ENCODE measurements at regions not wholly inside any gene's neighbourhood (a gene's known extent, or its start where the extent isn't known, plus 50 kb on each side); places are given as distances from the start of the nearest gene placed in this dataset.

DNA sequence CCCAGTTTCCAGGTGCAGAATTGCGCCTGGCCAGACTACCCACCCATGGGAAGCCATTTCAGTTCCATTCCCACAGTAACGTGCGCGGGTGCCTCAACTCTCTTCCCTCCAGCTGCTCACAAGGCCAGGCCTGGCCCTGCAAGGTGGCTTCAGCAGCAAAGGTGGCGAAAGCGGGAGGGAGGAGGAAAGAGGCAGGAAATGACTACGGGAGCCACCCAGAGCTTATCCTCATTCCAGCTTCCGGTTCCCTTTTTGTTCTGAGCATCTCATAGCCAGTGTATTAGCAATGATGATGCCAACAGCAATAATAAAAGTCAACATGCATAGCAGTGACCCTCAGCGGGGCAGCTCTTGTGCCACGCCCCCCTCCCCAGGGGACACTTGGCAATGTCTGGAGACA lies 101.5 kb upstream of the BOD1 start:
- in situ Hi-C loops (cut with MboI; ENCODE audit: low pct_ligation_motif_present in 1 of 4, low pct_unique_long_range_greater_than_20kb in 1 of 4, low sequenced_read_pairs in 3 of 4) (no loop called here), intact Hi-C loops (cut with DNase I; ENCODE audit: low total_unique reads) (no loop called here)
- Histone ChIP-seq H3K4me3 (no peak overlapping the region), H3K27me3 (no peaks in the 10 kb centered on the region), H3K4me1 (no peaks in the 10 kb centered on the region), H3K36me3 (no peaks in the 10 kb centered on the region), H3K27ac (no peak overlapping the region), H3K9me3 (no peaks in the 10 kb centered on the region)
- no peak for DNase-seq
- WGBS, 2 donors (ENCODE audit: low coverage in 1 of 2): 77% methylated on average over 10 of the region's 10 CpGs; no CpG with 5 or more reads in 1 of the 2 donors
- TF ChIP-seq, protein P1, sequence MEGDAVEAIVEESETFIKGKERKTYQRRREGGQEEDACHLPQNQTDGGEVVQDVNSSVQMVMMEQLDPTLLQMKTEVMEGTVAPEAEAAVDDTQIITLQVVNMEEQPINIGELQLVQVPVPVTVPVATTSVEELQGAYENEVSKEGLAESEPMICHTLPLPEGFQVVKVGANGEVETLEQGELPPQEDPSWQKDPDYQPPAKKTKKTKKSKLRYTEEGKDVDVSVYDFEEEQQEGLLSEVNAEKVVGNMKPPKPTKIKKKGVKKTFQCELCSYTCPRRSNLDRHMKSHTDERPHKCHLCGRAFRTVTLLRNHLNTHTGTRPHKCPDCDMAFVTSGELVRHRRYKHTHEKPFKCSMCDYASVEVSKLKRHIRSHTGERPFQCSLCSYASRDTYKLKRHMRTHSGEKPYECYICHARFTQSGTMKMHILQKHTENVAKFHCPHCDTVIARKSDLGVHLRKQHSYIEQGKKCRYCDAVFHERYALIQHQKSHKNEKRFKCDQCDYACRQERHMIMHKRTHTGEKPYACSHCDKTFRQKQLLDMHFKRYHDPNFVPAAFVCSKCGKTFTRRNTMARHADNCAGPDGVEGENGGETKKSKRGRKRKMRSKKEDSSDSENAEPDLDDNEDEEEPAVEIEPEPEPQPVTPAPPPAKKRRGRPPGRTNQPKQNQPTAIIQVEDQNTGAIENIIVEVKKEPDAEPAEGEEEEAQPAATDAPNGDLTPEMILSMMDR (IDR thresholded peaks at IDR 0.05): no peak
- TF ChIP-seq EP300 (IDR thresholded peaks at IDR 0.05; ENCODE audit: low read depth) (no peak), POLR2AphosphoS5 (IDR thresholded peaks at IDR 0.05) (no peak), POLR2A (IDR thresholded peaks at IDR 0.05) (no peak)

DNA sequence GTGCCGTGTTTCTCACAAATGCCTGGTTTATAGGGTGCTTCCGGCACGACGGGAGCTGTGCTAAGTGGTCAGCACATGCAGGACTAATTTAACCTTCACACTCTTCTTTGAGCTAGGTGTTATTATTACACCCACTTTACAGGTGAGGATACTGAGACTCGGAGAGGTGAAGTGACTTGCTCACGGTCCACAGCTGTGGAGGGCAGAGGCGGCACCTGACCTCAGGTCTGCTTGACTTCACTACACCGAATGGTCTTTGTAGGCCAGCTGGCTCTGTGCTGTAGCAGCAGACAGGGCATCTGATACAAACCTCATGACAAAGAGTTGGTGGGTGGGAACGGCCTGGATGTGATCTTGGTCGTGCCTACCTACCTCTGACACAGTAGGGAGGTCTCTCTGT lies 102.0 kb upstream of the BOD1 start:
- intact Hi-C loops (cut with DNase I; ENCODE audit: low total_unique reads) (no loop called here), in situ Hi-C loops (cut with MboI; ENCODE audit: low pct_ligation_motif_present in 1 of 4, low pct_unique_long_range_greater_than_20kb in 1 of 4, low sequenced_read_pairs in 3 of 4) (no loop called here)
- no peak for DNase-seq
- Histone ChIP-seq H3K9me3 (no peaks in the 10 kb centered on the region), H3K27me3 (no peaks in the 10 kb centered on the region), H3K4me3 (no peak overlapping the region), H3K4me1 (no peaks in the 10 kb centered on the region), H3K27ac (no peak overlapping the region), H3K36me3 (no peaks in the 10 kb centered on the region)
- TF ChIP-seq, protein P1 (IDR thresholded peaks at IDR 0.05): no peak
- TF ChIP-seq POLR2A (IDR thresholded peaks at IDR 0.05): no peak
- no peak for TF ChIP-seq EP300 (IDR thresholded peaks at IDR 0.05; ENCODE audit: low read depth)
- no peak for TF ChIP-seq POLR2AphosphoS5 (IDR thresholded peaks at IDR 0.05)
- WGBS, 2 donors (ENCODE audit: low coverage in 1 of 2): 78 to 82% methylated on average over 5 to 10 of the region's 10 CpGs

DNA sequence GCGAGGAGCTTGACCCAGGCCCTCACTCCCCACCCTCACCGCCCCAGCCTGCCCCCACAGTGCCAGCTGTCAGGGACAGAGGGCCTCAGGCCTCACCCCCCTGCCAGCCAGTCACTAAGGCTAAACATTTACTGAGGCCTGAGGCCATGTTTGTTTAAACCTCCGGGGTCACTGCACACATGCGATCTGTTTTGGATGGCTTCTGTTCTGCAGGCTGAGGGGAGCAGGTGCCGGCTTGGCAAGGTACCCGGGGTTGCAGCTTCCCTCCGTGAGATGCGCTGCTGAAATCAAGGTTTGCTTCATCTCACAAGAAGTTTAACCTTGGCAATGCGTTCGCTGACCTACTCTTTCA lies 103.3 kb upstream of the BOD1 start:
- Histone ChIP-seq H3K27me3 (no peaks in the 10 kb centered on the region), H3K4me1 (no peaks in the 10 kb centered on the region), H3K4me3 (no peak overlapping the region), H3K9me3 (no peaks in the 10 kb centered on the region), H3K27ac (no peak overlapping the region), H3K36me3 (no peaks in the 10 kb centered on the region)
- TF ChIP-seq, protein P1 (IDR thresholded peaks at IDR 0.05): no peak
- TF ChIP-seq POLR2AphosphoS5 (IDR thresholded peaks at IDR 0.05): no peak
- no peak for TF ChIP-seq EP300 (IDR thresholded peaks at IDR 0.05; ENCODE audit: low read depth)
- no peak for TF ChIP-seq POLR2A (IDR thresholded peaks at IDR 0.05)
- intact Hi-C loops (cut with DNase I; ENCODE audit: low total_unique reads) (no loop called here), in situ Hi-C loops (cut with MboI; ENCODE audit: low pct_ligation_motif_present in 1 of 4, low pct_unique_long_range_greater_than_20kb in 1 of 4, low sequenced_read_pairs in 3 of 4) (no loop called here)
- no peak for DNase-seq
- WGBS, 2 donors (ENCODE audit: low coverage in 1 of 2): 54 to 80% methylated on average over 2 to 10 of the region's 10 CpGs

DNA sequence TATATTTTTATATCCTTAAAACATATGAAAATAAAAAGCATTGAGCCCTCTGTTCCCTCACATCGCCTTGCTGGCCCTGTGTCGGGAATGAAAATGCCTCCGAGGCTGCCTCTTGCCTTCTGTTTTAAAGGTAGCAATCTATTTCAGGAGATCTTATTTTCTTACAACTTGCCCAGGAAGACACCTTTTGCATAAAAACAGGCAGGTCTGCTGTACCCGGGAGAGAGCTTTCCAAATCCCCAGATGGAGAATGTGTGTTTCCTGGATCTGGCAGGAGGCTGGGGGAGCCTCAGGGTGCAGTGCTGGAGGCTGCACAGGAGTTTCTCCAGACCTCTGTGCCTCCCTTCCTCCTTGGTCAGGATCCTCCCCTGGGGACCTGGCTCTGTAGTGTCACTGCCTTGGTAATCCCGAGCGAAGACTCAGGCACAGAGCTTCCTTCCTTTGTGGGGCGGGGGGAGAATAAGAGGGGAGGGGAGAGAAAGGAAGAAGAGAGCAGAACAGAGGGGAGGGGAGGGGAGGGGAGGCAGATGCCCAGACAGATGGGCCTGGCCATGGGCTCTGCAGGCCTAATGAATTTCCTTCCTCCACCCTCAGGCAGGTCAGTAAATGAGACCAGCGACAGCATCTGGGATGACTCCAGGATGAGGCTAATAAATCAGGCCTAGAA lies 104.0 kb upstream of the BOD1 start:
- Histone ChIP-seq H3K4me1 (no peaks in the 10 kb centered on the region), H3K27me3 (no peaks in the 10 kb centered on the region), H3K36me3 (no peaks in the 10 kb centered on the region), H3K9me3 (no peaks in the 10 kb centered on the region), H3K4me3 (no peak overlapping the region), H3K27ac (no peak overlapping the region)
- intact Hi-C loops (cut with DNase I; ENCODE audit: low total_unique reads): no loop called here
- DNase-seq: no peak
- 75 to 90% methylated on average over 4 to 8 of the region's 8 CpGs for WGBS, 2 donors (ENCODE audit: low coverage in 1 of 2)
- TF ChIP-seq, protein P1 (IDR thresholded peaks at IDR 0.05): no peak
- TF ChIP-seq POLR2A (IDR thresholded peaks at IDR 0.05) (no peak), EP300 (IDR thresholded peaks at IDR 0.05; ENCODE audit: low read depth) (no peak), POLR2AphosphoS5 (IDR thresholded peaks at IDR 0.05) (no peak)
- in situ Hi-C loops (cut with MboI; ENCODE audit: low pct_ligation_motif_present in 1 of 4, low pct_unique_long_range_greater_than_20kb in 1 of 4, low sequenced_read_pairs in 3 of 4): no loop called here

All from transverse colon (tissue), 4 donors.